HG02798 (cell line): ENCODE measurements at regions not wholly inside any gene's neighbourhood (a gene's known extent, or its start where the extent isn't known, plus 50 kb on each side); places are given as distances from the start of the nearest gene placed in this dataset.
A peak's percentile ranks its signal among the peaks of the same experiment; 100 is the strongest.
"Not testable (repeated sequence)": the region's sequence is repeated elsewhere in the genome, so short reads cannot be mapped to it uniquely, and the experiment has no call there.

Experiments
- ATAC-seq: cut with Tn5 transposase; IDR thresholded peaks from one replicate; pipeline ENCODE4 v1.9.1; 2021; ENCODE audit warnings: mild to moderate bottlenecking; ENCODE audit not compliant: unreplicated experiment, poor library complexity

DNA sequence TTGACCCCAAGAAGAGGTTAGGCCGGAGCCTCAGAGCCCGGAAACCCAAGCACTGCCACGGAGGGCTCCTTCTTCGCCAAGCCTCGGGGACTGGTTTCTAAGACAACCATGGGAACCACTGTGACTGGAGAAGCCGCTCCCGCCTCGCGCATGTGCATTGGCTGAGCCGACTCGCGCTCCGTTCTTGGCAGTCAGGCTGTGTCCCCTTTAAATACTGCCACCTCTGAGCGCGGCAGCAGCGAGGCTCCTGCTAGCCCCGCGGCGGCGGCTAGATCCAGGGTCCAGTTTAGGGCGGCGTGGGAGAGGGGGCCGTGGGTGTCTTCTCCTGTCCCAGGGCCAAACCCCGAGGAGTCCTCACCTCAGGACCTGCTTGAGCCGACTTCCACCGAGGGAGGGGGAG, 457.1 kb upstream of the ZNG1F start:
- ATAC-seq = not testable (repeated sequence)

DNA sequence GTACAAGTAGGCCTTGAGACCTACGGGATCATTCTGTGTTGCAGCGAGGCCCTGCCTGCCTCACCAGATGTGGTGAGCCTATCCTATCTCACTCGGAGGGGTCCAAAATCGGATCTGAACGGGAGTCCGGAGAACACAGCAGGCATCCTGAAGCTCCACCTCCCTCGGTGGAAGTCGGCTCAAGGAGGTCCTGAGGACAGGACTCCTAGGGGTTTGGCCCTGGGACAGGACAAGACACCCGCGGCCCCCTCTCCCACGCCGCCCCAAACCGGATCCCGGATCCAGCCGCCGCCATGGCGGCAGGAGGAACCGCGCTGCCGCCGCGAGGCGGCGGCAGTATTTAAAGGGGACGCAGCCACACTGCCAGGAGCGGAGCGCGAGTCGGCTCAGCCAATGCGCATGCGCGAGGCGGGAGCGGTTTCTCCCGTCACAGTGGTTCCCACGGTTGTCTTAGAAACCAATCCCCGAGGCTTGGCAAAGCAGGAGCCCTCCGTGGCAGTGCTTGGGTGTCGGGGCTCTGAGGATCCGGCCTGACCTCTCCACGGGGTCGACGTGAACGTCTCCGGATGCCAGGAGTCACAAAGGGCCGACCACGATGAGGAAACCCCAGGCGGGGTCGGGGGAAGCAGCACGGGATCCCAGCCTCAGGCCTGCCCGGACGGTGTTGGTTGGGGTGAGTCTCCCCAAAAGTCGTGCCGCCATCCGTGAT, 454.6 kb upstream of the ZNG1F start:
- ATAC-seq = peak; percentile 100

DNA sequence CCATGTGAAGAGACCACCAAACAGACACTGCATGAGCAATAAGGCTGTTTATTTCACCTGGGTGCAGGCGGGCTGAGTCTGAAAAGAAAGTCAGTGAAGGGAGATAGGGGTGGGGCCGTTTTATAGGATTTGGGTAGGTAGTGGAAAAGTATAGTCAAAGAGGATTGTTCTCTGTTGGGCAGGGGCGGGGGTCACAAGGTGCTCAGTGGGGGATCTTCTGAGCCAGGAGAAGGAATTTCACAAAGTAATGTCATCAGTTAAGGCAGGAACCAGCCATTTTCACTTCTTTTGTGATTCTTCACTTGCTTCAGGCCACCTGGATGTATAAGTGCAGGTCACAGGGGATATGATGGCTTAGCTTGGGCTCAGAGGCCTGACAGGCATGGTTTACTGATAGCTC, 444.6 kb upstream of the ZNG1F start:
- not testable (repeated sequence) for ATAC-seq

DNA sequence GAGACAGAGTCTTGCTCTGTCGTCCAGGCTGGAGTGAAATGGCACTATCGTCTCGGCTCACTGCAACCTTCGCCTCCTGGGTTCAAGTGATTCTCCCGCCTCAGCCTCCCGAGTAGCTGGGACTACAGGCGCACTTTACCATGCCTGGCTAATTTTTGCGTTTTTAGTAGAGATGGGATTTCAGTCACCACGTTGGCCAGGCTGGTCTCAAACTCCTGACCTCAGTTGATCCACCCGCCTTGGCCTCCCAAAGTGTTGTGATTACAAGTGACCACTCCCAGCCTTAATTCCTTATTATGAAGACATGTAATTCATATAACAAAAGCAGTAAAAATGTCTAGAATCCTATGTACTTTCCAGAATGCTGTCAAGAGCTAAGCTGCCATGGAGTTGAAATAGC, 434.5 kb upstream of the ZNG1F start:
- ATAC-seq = not testable (repeated sequence)

DNA sequence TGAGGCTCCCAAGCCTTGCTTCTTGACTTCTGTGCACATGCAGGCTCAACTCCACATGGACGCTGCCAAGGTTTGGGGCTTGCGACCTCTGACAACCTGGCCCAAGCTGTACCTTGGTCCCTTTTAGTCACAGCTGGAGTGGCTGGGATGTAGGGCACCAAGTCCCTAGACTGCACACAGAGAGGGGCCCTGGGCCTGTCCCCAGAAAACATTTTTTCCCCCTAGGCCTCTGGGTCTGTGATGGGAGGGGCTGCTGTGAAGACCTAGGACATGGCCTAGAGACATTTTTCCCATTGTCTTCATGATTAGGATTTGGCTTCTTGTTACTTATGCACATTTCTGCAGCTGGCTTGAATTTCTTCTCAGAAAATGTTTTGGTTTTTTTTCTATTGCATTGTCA, 430.1 kb upstream of the ZNG1F start:
- not testable (repeated sequence) for ATAC-seq

DNA sequence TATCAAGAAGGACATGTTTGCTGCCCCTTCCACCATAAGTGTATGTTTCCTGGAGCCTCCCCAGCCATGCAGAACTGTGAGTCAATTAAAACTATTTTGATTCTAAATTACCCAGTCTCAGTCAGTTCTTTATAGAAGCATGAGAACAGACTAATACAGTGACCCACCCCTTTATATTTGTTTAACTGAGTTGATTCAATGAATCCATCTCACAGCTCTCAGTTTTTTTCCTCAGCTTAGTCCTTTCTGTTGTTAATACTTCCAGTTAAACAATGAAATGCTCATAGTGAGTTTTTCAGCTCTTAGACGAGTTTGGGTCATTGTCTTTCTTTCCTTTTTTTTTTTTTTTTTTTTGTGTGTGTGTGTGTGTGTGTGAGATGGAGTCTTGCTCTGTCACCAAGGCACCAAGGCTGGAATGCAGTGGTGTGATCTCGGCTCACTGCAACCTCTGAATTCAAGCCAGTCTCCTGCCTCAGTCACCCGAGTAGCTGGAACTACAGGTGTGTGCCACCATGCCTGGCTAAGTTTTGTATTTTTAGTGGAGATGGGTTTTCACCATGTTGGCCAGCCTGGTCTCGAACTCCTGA, 417.9 kb upstream of the ZNG1F start:
- ATAC-seq = not testable (repeated sequence)

DNA sequence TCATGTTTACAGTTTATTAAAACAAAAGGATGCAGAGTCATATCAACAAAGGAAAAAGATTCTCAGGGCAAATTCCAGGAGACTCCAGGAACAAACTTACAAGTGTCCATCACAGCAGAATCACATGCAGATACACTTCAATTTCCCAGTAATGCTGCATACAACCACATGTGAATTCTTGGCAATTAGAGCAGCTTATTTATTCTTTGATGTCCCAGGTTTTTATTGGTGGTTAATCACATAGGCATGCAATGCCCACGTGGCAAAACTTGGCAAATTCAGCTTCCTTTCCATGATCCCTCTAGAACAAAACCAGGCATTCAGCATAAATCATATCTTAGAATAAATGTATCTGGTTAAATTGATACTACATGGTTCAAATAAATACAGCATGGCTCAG, 376.5 kb upstream of the ZNG1F start:
- not testable (repeated sequence) for ATAC-seq
